ENCODE measurements at regions not wholly inside any gene's neighbourhood (a gene's known extent, or its start where the extent isn't known, plus 50 kb on each side); places are given as distances from the start of the nearest gene placed in this dataset.

DNA sequence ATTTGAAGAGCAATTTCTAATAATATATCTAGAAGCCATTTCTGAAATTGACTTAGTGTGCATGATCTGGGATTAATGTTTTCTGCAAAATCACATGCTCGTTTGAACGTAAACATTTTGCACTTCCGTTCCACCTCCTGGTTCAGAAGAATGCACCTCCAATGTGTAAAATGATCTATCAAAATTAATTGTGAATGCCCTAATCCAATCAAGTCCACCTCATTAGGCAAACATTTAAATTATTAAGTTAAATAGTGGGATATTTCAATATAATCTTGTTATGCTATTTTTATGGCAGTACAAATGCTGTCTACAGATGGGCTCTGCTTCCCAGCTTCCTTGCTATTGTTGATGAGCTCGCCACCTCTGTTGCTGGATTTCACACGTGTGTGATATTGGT lies 542.5 kb downstream of the INSC start:
- no peak overlapping the region for H2AFZ ChIP-seq (ENCODE audit: low read length)
- H3K4ac ChIP-seq (ENCODE audit: low read depth, low read length) = no peak overlapping the region
- H4K5ac ChIP-seq (ENCODE audit: insufficient read length, low read depth, low read length) = no peak overlapping the region
- no peak overlapping the region for H2AK5ac ChIP-seq (ENCODE audit: insufficient read length, low read length)
- H3K27me3 ChIP-seq (ENCODE audit: insufficient read depth, low read length) = no peaks in the 10 kb centered on the region
- H2BK5ac ChIP-seq (ENCODE audit: insufficient read length, low read length) = no peak overlapping the region
- H2BK12ac ChIP-seq (ENCODE audit: insufficient read length, low read depth, low read length) = no peak overlapping the region
- no peak overlapping the region for H3K4me3 Mint-ChIP-seq
- no peak overlapping the region for H3K27ac ChIP-seq (ENCODE audit: insufficient read length, low read depth, low read length)
- H3K27me3 Mint-ChIP-seq (ENCODE audit: low read depth) = peaks cover 3% of the 10 kb centered on the region
- TF ChIP-seq, protein P1, sequence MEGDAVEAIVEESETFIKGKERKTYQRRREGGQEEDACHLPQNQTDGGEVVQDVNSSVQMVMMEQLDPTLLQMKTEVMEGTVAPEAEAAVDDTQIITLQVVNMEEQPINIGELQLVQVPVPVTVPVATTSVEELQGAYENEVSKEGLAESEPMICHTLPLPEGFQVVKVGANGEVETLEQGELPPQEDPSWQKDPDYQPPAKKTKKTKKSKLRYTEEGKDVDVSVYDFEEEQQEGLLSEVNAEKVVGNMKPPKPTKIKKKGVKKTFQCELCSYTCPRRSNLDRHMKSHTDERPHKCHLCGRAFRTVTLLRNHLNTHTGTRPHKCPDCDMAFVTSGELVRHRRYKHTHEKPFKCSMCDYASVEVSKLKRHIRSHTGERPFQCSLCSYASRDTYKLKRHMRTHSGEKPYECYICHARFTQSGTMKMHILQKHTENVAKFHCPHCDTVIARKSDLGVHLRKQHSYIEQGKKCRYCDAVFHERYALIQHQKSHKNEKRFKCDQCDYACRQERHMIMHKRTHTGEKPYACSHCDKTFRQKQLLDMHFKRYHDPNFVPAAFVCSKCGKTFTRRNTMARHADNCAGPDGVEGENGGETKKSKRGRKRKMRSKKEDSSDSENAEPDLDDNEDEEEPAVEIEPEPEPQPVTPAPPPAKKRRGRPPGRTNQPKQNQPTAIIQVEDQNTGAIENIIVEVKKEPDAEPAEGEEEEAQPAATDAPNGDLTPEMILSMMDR (conservative IDR thresholded peaks at IDR 0.05) = no peak
- no peak overlapping the region for H3K14ac ChIP-seq (ENCODE audit: insufficient read depth, low read length)
- no peaks in the 10 kb centered on the region for H3K79me1 ChIP-seq (ENCODE audit: insufficient read depth, low read depth, low read length, poor library complexity, severe bottlenecking)
- H2BK20ac ChIP-seq (ENCODE audit: low read depth, low read length, poor library complexity, severe bottlenecking) = no peak overlapping the region
- H3K9ac ChIP-seq (ENCODE audit: extremely low read depth, insufficient read length, low read length) = no peak overlapping the region
- H4K91ac ChIP-seq (ENCODE audit: insufficient read length, low read depth, low read length) = no peak overlapping the region
- H3K4me2 ChIP-seq (ENCODE audit: insufficient read depth, insufficient read length, low read length) = no peak overlapping the region
- H4K8ac ChIP-seq (replicated peaks; ENCODE audit: insufficient read length, low read depth, low read length) = no peak overlapping the region
- WGBS (ENCODE audit: extremely low coverage, insufficient read length, low lambda C conversion rate) = no CpG with 5 or more reads among the region's 5 CpGs
- H4K20me1 ChIP-seq (ENCODE audit: control insufficient read depth, insufficient read depth, insufficient read length) = no peaks in the 10 kb centered on the region
- H3K9me3 Mint-ChIP-seq = no peaks in the 10 kb centered on the region; a peak in 2 of 5 replicates
- no peaks in the 10 kb centered on the region; a peak in 1 of 7 replicates for H3K36me3 Mint-ChIP-seq (ENCODE audit: insufficient read depth in 1 of 3, low read depth in 3 of 3)
- H3K4me1 ChIP-seq (ENCODE audit: insufficient read depth, low read length) = no peaks in the 10 kb centered on the region
- H3K9me3 ChIP-seq (ENCODE audit: control insufficient read depth, low read depth, low read length) = no peaks in the 10 kb centered on the region
- no peak overlapping the region for H3K27ac Mint-ChIP-seq
- H3T11ph ChIP-seq (ENCODE audit: low read length) = no peak overlapping the region
- H3K56ac ChIP-seq (ENCODE audit: insufficient read length, low read depth, low read length) = no peak overlapping the region
- H3K4me1 Mint-ChIP-seq = 0 out of 4 replicates have a peak, but pooled peaks cover 0 to 3% of the 10 kb centered on the region in 2 experiments
- no peak overlapping the region for H2BK120ac ChIP-seq (ENCODE audit: low read depth, low read length, poor library complexity, severe bottlenecking)
- no peak for DNase-seq
- H3K79me2 ChIP-seq (ENCODE audit: insufficient read depth, low read length) = no peaks in the 10 kb centered on the region
- no peak overlapping the region for H3K23ac ChIP-seq (ENCODE audit: insufficient read length, low read depth, low read length)
- no peaks in the 10 kb centered on the region for H3K23me2 ChIP-seq (ENCODE audit: insufficient read length, low read depth, low read length, poor library complexity, severe bottlenecking)
- no peak overlapping the region for H3K18ac ChIP-seq (ENCODE audit: insufficient read length, low read depth, low read length)
- H2BK15ac ChIP-seq (ENCODE audit: low read depth, low read length) = no peak overlapping the region

Measured in H9 (cell line).